HEK293 (cell line): ENCODE measurements at regions not wholly inside any gene's neighbourhood (a gene's known extent, or its start where the extent isn't known, plus 50 kb on each side); places are given as distances from the start of the nearest gene placed in this dataset.

Source experiments
- ZNF677 ChIP-seq: fragments of 450-650 bp; IDR thresholded peaks from 2 replicates; pipeline ENCODE4 v1.5.0; 2018; ENCODE audit warnings: missing biosample characterization, mild to moderate bottlenecking, missing genetic modification characterization, moderate library complexity
- TF ChIP-seq, protein P1 (sequence below): fragments of 450-650 bp; formaldehyde crosslinking; IDR thresholded peaks from 2 replicates; pipeline ENCODE4 v1.5.1; 2016; ENCODE audit warnings: missing biosample characterization, missing genetic modification characterization, borderline replicate concordance

DNA sequence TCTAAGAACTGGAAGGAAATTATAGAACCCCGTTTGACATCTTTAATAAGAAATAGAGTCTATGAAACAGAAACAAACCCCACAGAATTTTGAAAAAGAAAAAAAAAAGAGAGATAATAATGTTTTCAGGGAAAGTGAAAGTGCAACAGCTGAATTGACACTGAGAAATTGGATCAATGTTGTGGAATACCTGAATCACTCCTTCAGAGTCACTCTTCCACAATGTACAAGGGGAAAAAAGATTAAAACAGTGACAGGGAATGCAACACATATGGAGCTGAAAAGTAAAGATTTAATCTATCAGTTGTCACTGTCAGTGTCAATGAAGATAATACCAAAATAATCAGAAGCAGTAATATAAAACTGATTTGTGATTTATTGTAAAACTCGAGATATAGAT is 520.8 kb upstream of the HS3ST5 start:
- no peak for TF ChIP-seq ZNF677
- TF ChIP-seq, protein P1, sequence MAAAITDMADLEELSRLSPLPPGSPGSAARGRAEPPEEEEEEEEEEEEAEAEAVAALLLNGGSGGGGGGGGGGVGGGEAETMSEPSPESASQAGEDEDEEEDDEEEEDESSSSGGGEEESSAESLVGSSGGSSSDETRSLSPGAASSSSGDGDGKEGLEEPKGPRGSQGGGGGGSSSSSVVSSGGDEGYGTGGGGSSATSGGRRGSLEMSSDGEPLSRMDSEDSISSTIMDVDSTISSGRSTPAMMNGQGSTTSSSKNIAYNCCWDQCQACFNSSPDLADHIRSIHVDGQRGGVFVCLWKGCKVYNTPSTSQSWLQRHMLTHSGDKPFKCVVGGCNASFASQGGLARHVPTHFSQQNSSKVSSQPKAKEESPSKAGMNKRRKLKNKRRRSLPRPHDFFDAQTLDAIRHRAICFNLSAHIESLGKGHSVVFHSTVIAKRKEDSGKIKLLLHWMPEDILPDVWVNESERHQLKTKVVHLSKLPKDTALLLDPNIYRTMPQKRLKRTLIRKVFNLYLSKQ (tag by site-specific recombination): no peak
